MM.1S (cell line): ENCODE measurements at regions not wholly inside any gene's neighbourhood (a gene's known extent, or its start where the extent isn't known, plus 50 kb on each side); places are given as distances from the start of the nearest gene placed in this dataset.

Experiments used
- DNase-seq: peaks from one replicate; pipeline ENCODE4 v3.0.0-alpha.2; 2015
- H2AFZ ChIP-seq: fragments of 300-600 bp; sonication (generic); 2 replicates; pipeline ENCODE4 v1.6.0; 2016; ENCODE audit warnings: antibody characterized with exemption, low read length
- H3F3A ChIP-seq: fragments of 300-600 bp; sonication (generic); 2 replicates; pipeline ENCODE4 v1.6.1; 2016; ENCODE audit warnings: mild to moderate bottlenecking, antibody characterized with exemption, low read length, moderate library complexity, mixed read lengths; ENCODE audit not compliant: insufficient read depth
- H3K27ac ChIP-seq: fragments of 300-600 bp; sonication (generic); 2 replicates; pipeline ENCODE4 v1.5.1; 2016; ENCODE audit warnings: mild to moderate bottlenecking, low read length
- H3K27me3 ChIP-seq: fragments of 300-600 bp; sonication (generic); replicated peaks from 2 replicates; pipeline ENCODE4 v1.6.0; 2016; ENCODE audit warnings: low read length; ENCODE audit not compliant: insufficient read depth
- H3K36me3 ChIP-seq: fragments of 300-600 bp; sonication (generic); replicated peaks from 2 replicates; pipeline ENCODE4 v1.6.1; 2016; ENCODE audit warnings: mild to moderate bottlenecking, low read length, mixed read lengths; ENCODE audit not compliant: insufficient read depth
- H3K4me1 ChIP-seq: fragments of 300-600 bp; sonication (generic); 2 replicates; pipeline ENCODE4 v1.6.1; 2016; ENCODE audit warnings: low read length, mixed read lengths
- H3K4me2 ChIP-seq: fragments of 300-600 bp; sonication (generic); 2 replicates; pipeline ENCODE4 v1.6.0; 2016; ENCODE audit warnings: low read depth, low read length
- H3K4me3 ChIP-seq: fragments of 300-600 bp; sonication (generic); 2 replicates; pipeline ENCODE4 v1.5.1; 2016; ENCODE audit warnings: low read length, mixed read lengths
- H3K79me2 ChIP-seq: fragments of 300-600 bp; sonication (generic); 2 replicates; pipeline ENCODE4 v1.6.1; 2016; ENCODE audit warnings: mixed run types, low read length, mixed read lengths
- H3K9ac ChIP-seq: fragments of 300-600 bp; sonication (generic); 2 replicates; pipeline ENCODE4 v1.6.1; 2016; ENCODE audit warnings: low read length, mixed read lengths
- H3K9me2 ChIP-seq: fragments of 300-600 bp; sonication (generic); replicated peaks from 2 replicates; pipeline ENCODE4 v1.6.1; 2016; ENCODE audit warnings: mild to moderate bottlenecking, low read length, mixed read lengths; ENCODE audit not compliant: insufficient read depth
- H3K9me3 ChIP-seq: fragments of 300-600 bp; sonication (generic); replicated peaks from 2 replicates; pipeline ENCODE4 v1.6.1; 2016; ENCODE audit warnings: mild to moderate bottlenecking, low read length, mixed read lengths; ENCODE audit not compliant: insufficient read depth
- H4K20me1 ChIP-seq: fragments of 300-600 bp; sonication (generic); 2 replicates; pipeline ENCODE4 v1.6.1; 2016; ENCODE audit warnings: mild to moderate bottlenecking, low read length, moderate library complexity, mixed read lengths; ENCODE audit not compliant: insufficient read depth
- CTCF ChIP-seq: fragments of 300-600 bp; sonication (generic); IDR thresholded peaks from 2 replicates; pipeline ENCODE4 v1.5.1; 2016; ENCODE audit warnings: antibody characterized with exemption, low read length, mixed read lengths
- EZH2 ChIP-seq: fragments of 300-600 bp; sonication (generic); optimal IDR thresholded peaks from 2 replicates; pipeline ENCODE3; 2017; ENCODE audit warnings: low read depth, mild to moderate bottlenecking, antibody characterized with exemption, low read length, mixed read lengths
- EZH2phosphoT487 ChIP-seq: fragments of 300-600 bp; sonication (generic); IDR thresholded peaks from 2 replicates; pipeline ENCODE4 v1.6.1; 2018; ENCODE audit warnings: antibody characterized with exemption, low read length

GRCh38 chr6:33910594-33910993 is 106.8 kb upstream of the MLN start:
- no peak for TF ChIP-seq EZH2
- TF ChIP-seq CTCF, result no peak
- no peak for TF ChIP-seq EZH2phosphoT487
- Histone ChIP-seq H3K79me2 (no peaks in the 10 kb centered on the region), H3K27me3 (peaks cover 16% of the 10 kb centered on the region; the same call in 1 of the 2 replicates), H3K9me2 (no peaks in the 10 kb centered on the region), H3K9me3 (no peaks in the 10 kb centered on the region), H3K27ac (no peak overlapping the region), H3K4me3 (no peak overlapping the region), H2AFZ (no peak overlapping the region), H3F3A (no peaks in the 10 kb centered on the region), H3K36me3 (no peaks in the 10 kb centered on the region), H3K9ac (no peak overlapping the region), H3K4me1 (peaks cover 3% of the 10 kb centered on the region; the same call in 1 of the 2 replicates), H3K4me2 (no peak overlapping the region), H4K20me1 (no peaks in the 10 kb centered on the region)
- no peak for DNase-seq

GRCh38 chr6:33909737-33910136 is 105.9 kb upstream of the MLN start:
- no peak overlapping the region for H2AFZ ChIP-seq
- no peaks in the 10 kb centered on the region for H3K79me2 ChIP-seq
- no peaks in the 10 kb centered on the region for H3K9me3 ChIP-seq
- no peak overlapping the region for H3K4me3 ChIP-seq
- no peak overlapping the region for H3K4me2 ChIP-seq
- no peaks in the 10 kb centered on the region for H4K20me1 ChIP-seq
- H3F3A ChIP-seq, result no peaks in the 10 kb centered on the region
- no peaks in the 10 kb centered on the region for H3K36me3 ChIP-seq
- DNase-seq, result no peak
- no peak overlapping the region for H3K27ac ChIP-seq
- H3K9ac ChIP-seq, result no peak overlapping the region
- H3K4me1 ChIP-seq, result peaks cover 11% of the 10 kb centered on the region
- no peaks in the 10 kb centered on the region for H3K9me2 ChIP-seq
- H3K27me3 ChIP-seq, result peaks cover 8% of the 10 kb centered on the region; the same call in 1 of the 2 replicates
- TF ChIP-seq EZH2 (no peak), EZH2phosphoT487 (no peak), CTCF (no peak)

- H3K27ac ChIP-seq, result no peak overlapping the region
- no peaks in the 10 kb centered on the region for H3K79me2 ChIP-seq
- H3K9me2 ChIP-seq, result no peaks in the 10 kb centered on the region
- TF ChIP-seq EZH2 (no peak), EZH2phosphoT487 (no peak), CTCF (no peak)
- no peaks in the 10 kb centered on the region for H3F3A ChIP-seq
- H3K9ac ChIP-seq, result no peak overlapping the region
- H3K4me1 ChIP-seq, result peaks cover 13% of the 10 kb centered on the region
- no peaks in the 10 kb centered on the region; the same call in 1 of the 2 replicates for H3K27me3 ChIP-seq
- DNase-seq, result no peak
- no peak overlapping the region for H2AFZ ChIP-seq
- no peaks in the 10 kb centered on the region for H3K9me3 ChIP-seq
- H3K36me3 ChIP-seq, result no peaks in the 10 kb centered on the region
- H3K4me2 ChIP-seq, result no peak overlapping the region
- H3K4me3 ChIP-seq, result no peak overlapping the region
- no peaks in the 10 kb centered on the region for H4K20me1 ChIP-seq
Observed at GRCh38 chr6:33908025-33908424, 104.2 kb upstream of the MLN start.

GRCh38 chr6:33907227-33907626 is 103.4 kb upstream of the MLN start:
- H4K20me1 ChIP-seq, result no peaks in the 10 kb centered on the region
- H3K9ac ChIP-seq, result no peak overlapping the region
- H3K9me3 ChIP-seq, result no peaks in the 10 kb centered on the region
- H3K36me3 ChIP-seq, result no peaks in the 10 kb centered on the region
- DNase-seq, result no peak
- TF ChIP-seq CTCF (no peak), EZH2 (no peak), EZH2phosphoT487 (no peak)
- H3K9me2 ChIP-seq, result no peaks in the 10 kb centered on the region
- H3K27ac ChIP-seq, result no peak overlapping the region
- H3K27me3 ChIP-seq, result no peaks in the 10 kb centered on the region; the same call in 1 of the 2 replicates
- peaks cover 13% of the 10 kb centered on the region for H3K4me1 ChIP-seq
- no peaks in the 10 kb centered on the region for H3K79me2 ChIP-seq
- H2AFZ ChIP-seq, result no peak overlapping the region
- H3K4me3 ChIP-seq, result no peak overlapping the region
- no peaks in the 10 kb centered on the region for H3F3A ChIP-seq
- H3K4me2 ChIP-seq, result no peak overlapping the region
